ENCODE measurements at regions not wholly inside any gene's neighbourhood (a gene's known extent, or its start where the extent isn't known, plus 50 kb on each side); places are given as distances from the start of the nearest gene placed in this dataset.

DNA sequence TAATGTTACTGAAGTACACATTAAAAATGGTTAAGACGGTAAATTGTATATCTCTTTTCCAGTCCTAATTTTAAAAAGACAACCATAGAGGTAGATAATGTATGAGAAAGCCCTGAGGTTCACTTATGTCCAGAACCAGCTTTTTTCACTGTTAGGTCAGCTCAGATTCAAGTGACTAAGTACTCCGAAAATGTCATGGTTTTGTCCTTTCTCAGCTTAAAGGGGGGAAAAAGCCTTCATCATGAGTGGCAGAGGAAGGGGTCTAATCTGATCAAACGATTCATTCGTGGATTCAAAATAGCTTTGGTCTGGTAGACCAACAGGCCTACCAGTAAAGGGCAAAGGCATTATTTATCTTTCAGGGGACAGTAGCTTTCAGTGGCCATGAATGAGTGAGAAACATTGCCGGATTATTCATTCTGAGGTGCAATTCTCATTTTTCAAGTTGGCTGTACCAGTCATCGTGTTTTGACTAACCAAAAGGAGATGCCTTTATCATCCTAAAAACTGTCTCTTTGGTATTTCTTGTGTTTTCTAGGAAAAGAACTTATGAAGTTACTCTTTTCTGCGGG is 208.4 kb downstream of the HHIPL2 start:
- Histone ChIP-seq H3K4me3 (no peak overlapping the region), H3K27me3 (ENCODE audit: control insufficient read depth in 3 of 3, insufficient read depth in 3 of 3, low read length in 2 of 3) (no peaks in the 10 kb centered on the region), H3K4me1 (ENCODE audit: control insufficient read depth in 5 of 5, insufficient read depth in 5 of 5, low read length in 5 of 5) (no peaks in the 10 kb centered on the region), H3K9me3 (ENCODE audit: control insufficient read depth in 4 of 4, insufficient read depth in 3 of 4, low read length in 3 of 4) (no peaks in the 10 kb centered on the region), H3K27ac (ENCODE audit: low read depth in 1 of 2, low read length in 1 of 2) (no peak overlapping the region), H3K9ac (ENCODE audit: insufficient read depth in 1 of 2, low read length in 2 of 2) (no peak overlapping the region), H3K36me3 (ENCODE audit: control insufficient read depth in 4 of 4, insufficient read depth in 4 of 4, low read length in 4 of 4) (no peaks in the 10 kb centered on the region)
- TF ChIP-seq, protein P1, sequence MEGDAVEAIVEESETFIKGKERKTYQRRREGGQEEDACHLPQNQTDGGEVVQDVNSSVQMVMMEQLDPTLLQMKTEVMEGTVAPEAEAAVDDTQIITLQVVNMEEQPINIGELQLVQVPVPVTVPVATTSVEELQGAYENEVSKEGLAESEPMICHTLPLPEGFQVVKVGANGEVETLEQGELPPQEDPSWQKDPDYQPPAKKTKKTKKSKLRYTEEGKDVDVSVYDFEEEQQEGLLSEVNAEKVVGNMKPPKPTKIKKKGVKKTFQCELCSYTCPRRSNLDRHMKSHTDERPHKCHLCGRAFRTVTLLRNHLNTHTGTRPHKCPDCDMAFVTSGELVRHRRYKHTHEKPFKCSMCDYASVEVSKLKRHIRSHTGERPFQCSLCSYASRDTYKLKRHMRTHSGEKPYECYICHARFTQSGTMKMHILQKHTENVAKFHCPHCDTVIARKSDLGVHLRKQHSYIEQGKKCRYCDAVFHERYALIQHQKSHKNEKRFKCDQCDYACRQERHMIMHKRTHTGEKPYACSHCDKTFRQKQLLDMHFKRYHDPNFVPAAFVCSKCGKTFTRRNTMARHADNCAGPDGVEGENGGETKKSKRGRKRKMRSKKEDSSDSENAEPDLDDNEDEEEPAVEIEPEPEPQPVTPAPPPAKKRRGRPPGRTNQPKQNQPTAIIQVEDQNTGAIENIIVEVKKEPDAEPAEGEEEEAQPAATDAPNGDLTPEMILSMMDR (IDR thresholded peaks at IDR 0.05; ENCODE audit: control extremely low read depth, extremely low read depth), result no peak
- ATAC-seq (ENCODE audit: insufficient read depth, low FRiP score) (no peak), DNase-seq (no peak)
- 65 to 74% methylated on average over 7 of the region's 7 CpGs for WGBS, 2 donors

DNA sequence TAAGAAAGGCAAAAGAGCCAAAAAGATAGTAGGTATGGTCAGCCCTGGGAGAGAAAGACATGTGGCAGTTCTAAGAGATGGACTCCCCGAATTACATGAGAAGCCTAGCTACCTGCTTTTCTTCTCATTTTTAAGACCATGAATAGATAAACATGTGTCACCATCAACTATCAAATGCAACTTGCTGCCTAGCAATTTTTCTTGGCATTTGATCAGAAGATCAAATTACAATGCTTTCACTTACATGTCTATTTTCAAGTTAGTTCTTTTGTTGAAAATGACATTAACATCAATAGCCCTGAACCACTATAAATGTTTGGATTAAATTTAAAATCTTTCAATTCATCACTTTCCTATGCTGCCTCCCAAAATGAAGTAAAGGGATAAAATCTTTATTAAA is 212.3 kb downstream of the HHIPL2 start:
- TF ChIP-seq, protein P1 (IDR thresholded peaks at IDR 0.05; ENCODE audit: control extremely low read depth, extremely low read depth), result no peak
- Histone ChIP-seq H3K9me3 (ENCODE audit: control insufficient read depth in 4 of 4, insufficient read depth in 3 of 4, low read length in 3 of 4) (no peaks in the 10 kb centered on the region), H3K27me3 (ENCODE audit: control insufficient read depth in 3 of 3, insufficient read depth in 3 of 3, low read length in 2 of 3) (no peaks in the 10 kb centered on the region), H3K9ac (ENCODE audit: insufficient read depth in 1 of 2, low read length in 2 of 2) (no peak overlapping the region), H3K36me3 (ENCODE audit: control insufficient read depth in 4 of 4, insufficient read depth in 4 of 4, low read length in 4 of 4) (no peaks in the 10 kb centered on the region), H3K4me3 (no peak overlapping the region), H3K4me1 (ENCODE audit: control insufficient read depth in 5 of 5, insufficient read depth in 5 of 5, low read length in 5 of 5) (no peaks in the 10 kb centered on the region), H3K27ac (ENCODE audit: low read depth in 1 of 2, low read length in 1 of 2) (no peak overlapping the region)
- ATAC-seq (ENCODE audit: insufficient read depth, low FRiP score), result no peak
- 78 to 86% methylated on average over 1 of the region's 1 CpG for WGBS, 2 donors
- no peak for DNase-seq

DNA sequence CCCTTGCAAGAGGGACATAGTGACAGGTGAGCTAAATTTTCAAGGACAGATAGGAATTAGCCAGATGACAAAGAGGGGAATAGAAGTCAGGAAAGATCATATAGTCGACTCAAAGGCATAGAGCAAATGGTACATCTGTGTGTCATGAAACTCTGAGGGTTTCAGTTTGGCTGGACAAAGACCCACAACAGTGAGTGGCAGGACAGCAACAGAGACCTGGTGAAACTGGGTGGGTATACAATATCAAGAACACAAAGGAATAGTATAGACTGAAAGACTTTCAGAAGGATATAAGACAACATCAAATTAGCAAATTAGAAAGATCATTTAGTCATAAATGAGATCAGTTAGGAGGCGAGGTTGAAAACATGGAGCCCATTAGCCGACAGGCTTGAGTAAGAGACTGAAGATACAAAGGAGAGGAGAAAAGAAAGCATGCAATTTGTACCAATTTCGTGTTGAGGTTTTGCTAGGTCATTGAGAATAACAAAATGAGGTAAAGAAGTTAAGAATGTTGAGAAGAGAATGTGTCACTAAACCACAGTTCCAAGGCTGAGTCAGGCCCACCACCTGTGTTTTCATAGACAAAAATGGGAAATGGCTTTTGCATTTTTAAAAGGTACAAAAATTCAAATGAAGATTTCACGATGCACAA is 213.8 kb downstream of the HHIPL2 start:
- ATAC-seq (ENCODE audit: insufficient read depth, low FRiP score), result no peak
- Histone ChIP-seq H3K4me1 (ENCODE audit: control insufficient read depth in 5 of 5, insufficient read depth in 5 of 5, low read length in 5 of 5) (no peaks in the 10 kb centered on the region), H3K9me3 (ENCODE audit: control insufficient read depth in 4 of 4, insufficient read depth in 3 of 4, low read length in 3 of 4) (no peaks in the 10 kb centered on the region), H3K9ac (ENCODE audit: insufficient read depth in 1 of 2, low read length in 2 of 2) (no peak overlapping the region), H3K27me3 (ENCODE audit: control insufficient read depth in 3 of 3, insufficient read depth in 3 of 3, low read length in 2 of 3) (no peaks in the 10 kb centered on the region), H3K4me3 (no peak overlapping the region), H3K36me3 (ENCODE audit: control insufficient read depth in 4 of 4, insufficient read depth in 4 of 4, low read length in 4 of 4) (no peaks in the 10 kb centered on the region), H3K27ac (ENCODE audit: low read depth in 1 of 2, low read length in 1 of 2) (no peak overlapping the region)
- no peak for DNase-seq
- TF ChIP-seq, protein P1 (IDR thresholded peaks at IDR 0.05; ENCODE audit: control extremely low read depth, extremely low read depth), result no peak
- 84 to 86% methylated on average over 5 of the region's 5 CpGs for WGBS, 2 donors

DNA sequence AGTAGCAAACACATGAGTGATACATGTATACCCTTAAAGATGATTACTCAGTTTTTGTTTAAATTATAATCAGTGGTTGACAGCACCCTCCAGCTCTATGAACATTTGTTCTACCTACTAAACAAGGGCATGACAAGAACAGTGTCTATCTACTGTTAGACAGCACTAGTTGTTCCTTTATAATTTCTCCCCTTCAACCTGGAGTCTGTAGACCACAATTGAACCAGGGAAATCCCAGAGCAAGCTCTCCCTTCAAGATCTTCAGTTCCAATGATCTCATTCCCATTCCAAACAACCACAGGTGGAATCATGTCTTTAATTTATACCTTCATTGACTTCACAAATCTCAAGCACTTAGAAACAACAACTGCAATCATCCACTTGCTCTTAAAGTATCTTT is 216.1 kb downstream of the HHIPL2 start:
- H3K27me3 ChIP-seq (ENCODE audit: control insufficient read depth in 3 of 3, insufficient read depth in 3 of 3, low read length in 2 of 3), result no peaks in the 10 kb centered on the region
- H3K9me3 ChIP-seq (ENCODE audit: control insufficient read depth in 4 of 4, insufficient read depth in 3 of 4, low read length in 3 of 4), result no peaks in the 10 kb centered on the region
- no peak overlapping the region for H3K4me3 ChIP-seq
- no peaks in the 10 kb centered on the region for H3K4me1 ChIP-seq (ENCODE audit: control insufficient read depth in 5 of 5, insufficient read depth in 5 of 5, low read length in 5 of 5)
- ATAC-seq (ENCODE audit: insufficient read depth, low FRiP score) (no peak), DNase-seq (no peak)
- no peak overlapping the region for H3K27ac ChIP-seq (ENCODE audit: low read depth in 1 of 2, low read length in 1 of 2)
- TF ChIP-seq, protein P1 (IDR thresholded peaks at IDR 0.05; ENCODE audit: control extremely low read depth, extremely low read depth), result no peak
- no peaks in the 10 kb centered on the region for H3K36me3 ChIP-seq (ENCODE audit: control insufficient read depth in 4 of 4, insufficient read depth in 4 of 4, low read length in 4 of 4)
- no peak overlapping the region for H3K9ac ChIP-seq (ENCODE audit: insufficient read depth in 1 of 2, low read length in 2 of 2)

Data from lung (tissue), 11 donors.